ENCODE measurements at regions not wholly inside any gene's neighbourhood (a gene's known extent, or its start where the extent isn't known, plus 50 kb on each side); places are given as distances from the start of the nearest gene placed in this dataset.
"Not testable (repeated sequence)": the region's sequence is repeated elsewhere in the genome, so short reads cannot be mapped to it uniquely, and the experiment has no call there.

GRCh38 chr9:87405677-87406542 is 91.8 kb upstream of the DAPK1 start:
- Histone ChIP-seq H3K4me2 (peak overlapping the region; percentile 65), H3K27ac (peak overlapping the region; percentile 69), H2AFZ (no peak overlapping the region), H3K4me3 (peak overlapping the region; percentile 2; the same call in 1 of the 2 replicates), H4K20me1 (ENCODE audit: insufficient read depth) (no peaks in the 10 kb centered on the region), H3K9me2 (ENCODE audit: insufficient read depth) (no peaks in the 10 kb centered on the region), H3K36me3 (ENCODE audit: low read depth) (no peaks in the 10 kb centered on the region), H3F3A (ENCODE audit: insufficient read depth, low read depth) (peaks cover 24% of the 10 kb centered on the region), H3K79me2 (ENCODE audit: low read depth) (no peaks in the 10 kb centered on the region), H3K9me3 (ENCODE audit: insufficient read depth, low read depth) (no peaks in the 10 kb centered on the region), H3K4me1 (replicated peaks; ENCODE audit: insufficient read depth) (peaks cover 53% of the 10 kb centered on the region), H3K27me3 (ENCODE audit: insufficient read depth, low read depth) (no peaks in the 10 kb centered on the region)
- ChIA-PET CTCF (interaction anchor here (0.6 kb wide), 1 partner anchor 1796 kb away, joined by 6 read pairs; no protein-coding TSS in a partner anchor), POLR2A (ENCODE audit: unreplicated experiment) (no interaction called here)
- TF ChIP-seq EZH2 (IDR thresholded peaks at IDR 0.05; ENCODE audit: low read depth) (no peak), CTCF (conservative IDR thresholded peaks at IDR 0.05) (no peak)
- BruUV-seq (replicated peaks) = no TSS peak
- DNase-seq = peak in 1 of 2 experiments; percentile 65
- intact Hi-C loops (cut with micrococcal nuclease; ENCODE audit: unreplicated experiment) = loop anchor here (2.0 to 5.0 kb wide), 4 partner anchors 23 to 256 kb away; no protein-coding TSS in a partner anchor

- intact Hi-C loops (cut with micrococcal nuclease; ENCODE audit: unreplicated experiment) = loop anchor here (2.0 to 5.0 kb wide), 4 partner anchors 22 to 256 kb away; no protein-coding TSS in a partner anchor
- peak; percentile 26 to 76 for DNase-seq
- no peaks in the 10 kb centered on the region for H3K9me2 ChIP-seq (ENCODE audit: insufficient read depth)
- TF ChIP-seq CTCF (conservative IDR thresholded peaks at IDR 0.05) = no peak
- no peak for TF ChIP-seq EZH2 (IDR thresholded peaks at IDR 0.05; ENCODE audit: low read depth)
- no peaks in the 10 kb centered on the region for H3K36me3 ChIP-seq (ENCODE audit: low read depth)
- no peaks in the 10 kb centered on the region for H3K27me3 ChIP-seq (ENCODE audit: insufficient read depth, low read depth)
- H3K4me2 ChIP-seq = peak overlapping the region; percentile 65
- POLR2A ChIA-PET (ENCODE audit: unreplicated experiment) = interaction anchor here (0.7 kb wide), 1 partner anchor 97 kb away, joined by 3 read pairs; no protein-coding TSS in a partner anchor
- no peaks in the 10 kb centered on the region for H3K9me3 ChIP-seq (ENCODE audit: insufficient read depth, low read depth)
- peaks cover 53% of the 10 kb centered on the region for H3K4me1 ChIP-seq (replicated peaks; ENCODE audit: insufficient read depth)
- BruUV-seq (replicated peaks) = no TSS peak
- peak overlapping the region; percentile 69 for H3K27ac ChIP-seq
- H4K20me1 ChIP-seq (ENCODE audit: insufficient read depth) = no peaks in the 10 kb centered on the region
- no peak overlapping the region; the same call in 1 of the 2 replicates for H3K4me3 ChIP-seq
- H3K79me2 ChIP-seq (ENCODE audit: low read depth) = no peaks in the 10 kb centered on the region
- peaks cover 24% of the 10 kb centered on the region for H3F3A ChIP-seq (ENCODE audit: insufficient read depth, low read depth)
- no peak overlapping the region for H2AFZ ChIP-seq
- CTCF ChIA-PET = no interaction called here
Measured at GRCh38 chr9:87406543-87407166, 91.0 kb upstream of the DAPK1 start.

- H3K36me3 ChIP-seq (ENCODE audit: low read depth); POLR2A ChIA-PET (ENCODE audit: unreplicated experiment); H3K4me3 ChIP-seq; H3K9me2 ChIP-seq (ENCODE audit: insufficient read depth); DNase-seq; H2AFZ ChIP-seq; CTCF ChIA-PET; H3K9me3 ChIP-seq (ENCODE audit: insufficient read depth, low read depth); H3K27me3 ChIP-seq (ENCODE audit: insufficient read depth, low read depth); BruUV-seq (replicated peaks); H3K4me2 ChIP-seq; H3K79me2 ChIP-seq (ENCODE audit: low read depth); H4K20me1 ChIP-seq (ENCODE audit: insufficient read depth); intact Hi-C loops (cut with micrococcal nuclease; ENCODE audit: unreplicated experiment); H3K27ac ChIP-seq: not testable (repeated sequence)
- Histone ChIP-seq H3F3A (ENCODE audit: insufficient read depth, low read depth) (peaks cover 23% of the 10 kb centered on the region), H3K4me1 (replicated peaks; ENCODE audit: insufficient read depth) (peaks cover 45% of the 10 kb centered on the region)
Measured at GRCh38 chr9:87410047-87411005, 87.3 kb upstream of the DAPK1 start.
